ENCODE measurements at regions not wholly inside any gene's neighbourhood (a gene's known extent, or its start where the extent isn't known, plus 50 kb on each side); places are given as distances from the start of the nearest gene placed in this dataset.

DNA sequence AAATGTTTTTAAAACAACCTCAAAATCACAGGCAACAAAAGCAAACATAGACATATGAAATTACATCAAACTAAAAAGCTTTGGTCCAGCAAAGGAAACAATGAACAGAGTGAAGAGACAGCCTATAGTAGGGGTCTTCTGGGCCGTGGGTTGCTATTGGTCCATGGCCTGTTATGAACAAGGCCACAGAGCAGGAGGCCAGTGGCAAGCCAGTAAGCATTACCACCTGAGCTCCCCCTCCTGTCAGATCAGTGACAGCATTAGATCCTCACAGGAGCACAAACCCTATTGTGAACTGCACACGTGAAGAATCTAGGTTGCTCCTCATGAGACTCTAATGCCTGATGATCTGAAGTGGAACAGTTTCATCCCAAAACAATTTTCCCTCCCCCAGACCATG lies 174.0 kb downstream of the DIO2 start (continued):
- TF ChIP-seq, protein P1, sequence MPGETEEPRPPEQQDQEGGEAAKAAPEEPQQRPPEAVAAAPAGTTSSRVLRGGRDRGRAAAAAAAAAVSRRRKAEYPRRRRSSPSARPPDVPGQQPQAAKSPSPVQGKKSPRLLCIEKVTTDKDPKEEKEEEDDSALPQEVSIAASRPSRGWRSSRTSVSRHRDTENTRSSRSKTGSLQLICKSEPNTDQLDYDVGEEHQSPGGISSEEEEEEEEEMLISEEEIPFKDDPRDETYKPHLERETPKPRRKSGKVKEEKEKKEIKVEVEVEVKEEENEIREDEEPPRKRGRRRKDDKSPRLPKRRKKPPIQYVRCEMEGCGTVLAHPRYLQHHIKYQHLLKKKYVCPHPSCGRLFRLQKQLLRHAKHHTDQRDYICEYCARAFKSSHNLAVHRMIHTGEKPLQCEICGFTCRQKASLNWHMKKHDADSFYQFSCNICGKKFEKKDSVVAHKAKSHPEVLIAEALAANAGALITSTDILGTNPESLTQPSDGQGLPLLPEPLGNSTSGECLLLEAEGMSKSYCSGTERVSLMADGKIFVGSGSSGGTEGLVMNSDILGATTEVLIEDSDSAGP (CRISPR knock-in tag; IDR thresholded peaks at IDR 0.05), result no peak
- no peak for TF ChIP-seq KAT2B (IDR thresholded peaks at IDR 0.05; ENCODE audit: low read depth, low read length)
- TF ChIP-seq SRSF9 (IDR thresholded peaks at IDR 0.05; ENCODE audit: borderline replicate concordance, low read depth, low read length), result no peak
- TF ChIP-seq CCAR2 (IDR thresholded peaks at IDR 0.05; ENCODE audit: low read depth, low read length), result no peak
- no peak for TF ChIP-seq YY1 (IDR thresholded peaks at IDR 0.05; ENCODE audit: borderline replicate concordance in 1 of 3, control insufficient read depth in 1 of 3, extremely low read depth in 1 of 3, insufficient read depth in 3 of 3, insufficient read length in 1 of 3, insufficient replicate concordance in 2 of 3, low read depth in 1 of 3, low read length in 2 of 3)
- TF ChIP-seq, protein P2, sequence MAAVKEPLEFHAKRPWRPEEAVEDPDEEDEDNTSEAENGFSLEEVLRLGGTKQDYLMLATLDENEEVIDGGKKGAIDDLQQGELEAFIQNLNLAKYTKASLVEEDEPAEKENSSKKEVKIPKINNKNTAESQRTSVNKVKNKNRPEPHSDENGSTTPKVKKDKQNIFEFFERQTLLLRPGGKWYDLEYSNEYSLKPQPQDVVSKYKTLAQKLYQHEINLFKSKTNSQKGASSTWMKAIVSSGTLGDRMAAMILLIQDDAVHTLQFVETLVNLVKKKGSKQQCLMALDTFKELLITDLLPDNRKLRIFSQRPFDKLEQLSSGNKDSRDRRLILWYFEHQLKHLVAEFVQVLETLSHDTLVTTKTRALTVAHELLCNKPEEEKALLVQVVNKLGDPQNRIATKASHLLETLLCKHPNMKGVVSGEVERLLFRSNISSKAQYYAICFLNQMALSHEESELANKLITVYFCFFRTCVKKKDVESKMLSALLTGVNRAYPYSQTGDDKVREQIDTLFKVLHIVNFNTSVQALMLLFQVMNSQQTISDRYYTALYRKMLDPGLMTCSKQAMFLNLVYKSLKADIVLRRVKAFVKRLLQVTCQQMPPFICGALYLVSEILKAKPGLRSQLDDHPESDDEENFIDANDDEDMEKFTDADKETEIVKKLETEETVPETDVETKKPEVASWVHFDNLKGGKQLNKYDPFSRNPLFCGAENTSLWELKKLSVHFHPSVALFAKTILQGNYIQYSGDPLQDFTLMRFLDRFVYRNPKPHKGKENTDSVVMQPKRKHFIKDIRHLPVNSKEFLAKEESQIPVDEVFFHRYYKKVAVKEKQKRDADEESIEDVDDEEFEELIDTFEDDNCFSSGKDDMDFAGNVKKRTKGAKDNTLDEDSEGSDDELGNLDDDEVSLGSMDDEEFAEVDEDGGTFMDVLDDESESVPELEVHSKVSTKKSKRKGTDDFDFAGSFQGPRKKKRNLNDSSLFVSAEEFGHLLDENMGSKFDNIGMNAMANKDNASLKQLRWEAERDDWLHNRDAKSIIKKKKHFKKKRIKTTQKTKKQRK (IDR thresholded peaks at IDR 0.05; ENCODE audit: borderline replicate concordance, low read depth, low read length), result no peak
